Mesenchymal stem cell (in vitro differentiated cells and primary cell): ENCODE measurements at regions not wholly inside any gene's neighbourhood (a gene's known extent, or its start where the extent isn't known, plus 50 kb on each side); places are given as distances from the start of the nearest gene placed in this dataset.

Experiments used
- DNase-seq: peaks from one replicate; pipeline ENCODE4 v3.0.0-alpha.2; 2013
- H2AFZ ChIP-seq: one replicate; pipeline ENCODE4 v1.6.1; 2013; ENCODE audit warnings: low read depth, mild to moderate bottlenecking, control low read depth, inconsistent platforms, low read length, moderate library complexity
- H2AK5ac ChIP-seq: 2 replicates; pipeline ENCODE4 v1.6.1; 2013; ENCODE audit warnings: low read length, moderate library complexity, mild to moderate bottlenecking, inconsistent platforms; ENCODE audit not compliant: severe bottlenecking
- H2BK120ac ChIP-seq: one replicate; pipeline ENCODE4 v1.6.1; 2013; ENCODE audit warnings: low read depth, mild to moderate bottlenecking, inconsistent platforms, low read length, moderate library complexity
- H2BK12ac ChIP-seq, 2 experiments: one replicate each; pipeline ENCODE4 v1.6.1; 2013; ENCODE audit warnings: inconsistent platforms in 2 of 2, low read length in 2 of 2, mild to moderate bottlenecking in 2 of 2, moderate library complexity in 2 of 2, control low read depth in 1 of 2
- H2BK15ac ChIP-seq: one replicate; pipeline ENCODE4 v1.6.1; 2013; ENCODE audit warnings: mild to moderate bottlenecking, low read depth, inconsistent platforms; ENCODE audit not compliant: poor library complexity, severe bottlenecking
- H2BK5ac ChIP-seq: 2 replicates; pipeline ENCODE4 v1.6.1; 2013; ENCODE audit warnings: low read depth, mild to moderate bottlenecking, low read length, control low read depth, inconsistent platforms; ENCODE audit not compliant: poor library complexity, severe bottlenecking
- H3K14ac ChIP-seq, 2 experiments: one replicate each; pipeline ENCODE4 v1.6.1; 2013; ENCODE audit warnings: inconsistent platforms in 2 of 2, low read length in 2 of 2, control low read depth in 1 of 2, mild to moderate bottlenecking in 1 of 2, moderate library complexity in 1 of 2
- H3K18ac ChIP-seq, 2 experiments: one replicate each; pipeline ENCODE4 v1.6.1; 2013; ENCODE audit warnings: inconsistent platforms in 2 of 2, low read length in 2 of 2, control low read depth in 1 of 2, low read depth in 1 of 2, mild to moderate bottlenecking in 1 of 2
- H3K23ac ChIP-seq, 2 experiments: one replicate each; pipeline ENCODE4 v1.6.1; 2013; ENCODE audit warnings: inconsistent platforms in 2 of 2, low read length in 2 of 2, mild to moderate bottlenecking in 2 of 2, moderate library complexity in 2 of 2, control low read depth in 1 of 2
- H3K27ac ChIP-seq: 2 replicates; pipeline ENCODE4 v1.5.1; 2013; ENCODE audit warnings: mild to moderate bottlenecking, moderate library complexity, low read length, control low read depth, inconsistent platforms; ENCODE audit not compliant: poor library complexity, severe bottlenecking
- H3K27me3 ChIP-seq, 2 experiments: 2 replicates each; pipeline versions ENCODE4 v1.6.1 to v1.7.0; 2013; ENCODE audit warnings: low read length in 2 of 2, mild to moderate bottlenecking in 2 of 2, moderate library complexity in 2 of 2, control low read depth in 1 of 2, inconsistent platforms in 1 of 2; ENCODE audit not compliant: control insufficient read depth in 1 of 2, insufficient read depth in 1 of 2
- H3K36me3 ChIP-seq, 2 experiments: 2 replicates each; pipeline versions ENCODE4 v1.6.1 to v1.7.0; 2013; ENCODE audit warnings: low read length in 2 of 2, control low read depth in 1 of 2, inconsistent platforms in 1 of 2, low read depth in 1 of 2, mild to moderate bottlenecking in 1 of 2; ENCODE audit not compliant: insufficient read depth in 2 of 2, control insufficient read depth in 1 of 2
- H3K4ac ChIP-seq, 2 experiments: one replicate each; pipeline ENCODE4 v1.6.1; 2013; ENCODE audit warnings: inconsistent platforms in 2 of 2, low read length in 2 of 2, mild to moderate bottlenecking in 2 of 2, moderate library complexity in 2 of 2, control low read depth in 1 of 2, low read depth in 1 of 2
- H3K4me1 ChIP-seq: 2 replicates; pipeline ENCODE4 v1.6.1; 2013; ENCODE audit warnings: low read depth, low read length, control low read depth; ENCODE audit not compliant: control insufficient read depth, insufficient read depth
- H3K4me2 ChIP-seq: 2 replicates; pipeline ENCODE4 v1.6.1; 2013; ENCODE audit warnings: low read length, mild to moderate bottlenecking, inconsistent platforms; ENCODE audit not compliant: poor library complexity, severe bottlenecking
- H3K4me3 ChIP-seq, 2 experiments: 2 replicates each; pipeline versions ENCODE4 v1.5.1 to v1.7.0; 2013; ENCODE audit warnings: low read length in 2 of 2, mild to moderate bottlenecking in 2 of 2, control low read depth in 1 of 2, low read depth in 1 of 2; ENCODE audit not compliant: insufficient read depth in 1 of 2
- H3K79me1 ChIP-seq: replicated peaks from 2 replicates; pipeline ENCODE4 v1.6.1; 2013; ENCODE audit warnings: mild to moderate bottlenecking, control low read depth, low read length, inconsistent platforms; ENCODE audit not compliant: poor library complexity, severe bottlenecking
- H3K9ac ChIP-seq: 2 replicates; pipeline ENCODE4 v1.7.0; 2013; ENCODE audit warnings: mild to moderate bottlenecking, low read length, moderate library complexity
- H3K9me3 ChIP-seq: 2 replicates; pipeline ENCODE4 v1.7.0; 2013; ENCODE audit warnings: mild to moderate bottlenecking, low read length; ENCODE audit not compliant: control insufficient read depth
- H4K8ac ChIP-seq: one replicate; pipeline ENCODE4 v1.6.1; 2013; ENCODE audit warnings: inconsistent platforms, mild to moderate bottlenecking, low read length, moderate library complexity
- H4K91ac ChIP-seq: one replicate; pipeline ENCODE4 v1.6.1; 2013; ENCODE audit warnings: mild to moderate bottlenecking, low read length, inconsistent platforms
- WGBS: methylation state at CpG from one replicate; pipeline ENCODE4 v1.1.7; 2013; ENCODE audit warnings: mixed read lengths; 5-methylcytosine and 5-hydroxymethylcytosine counted together

GRCh38 chr20:61082720-61083119 is 169.3 kb upstream of the CDH4 start:
- Histone ChIP-seq H4K8ac (no peak overlapping the region), H3K9me3 (peaks cover 3% of the 10 kb centered on the region), H3K14ac (no peak overlapping the region), H4K91ac (no peak overlapping the region), H3K79me1 (no peaks in the 10 kb centered on the region), H3K4me1 (no peaks in the 10 kb centered on the region), H2BK12ac (no peak overlapping the region), H2BK120ac (no peak overlapping the region), H3K27me3 (no peaks in the 10 kb centered on the region), H3K4ac (no peak overlapping the region), H2BK15ac (no peak overlapping the region), H3K23ac (no peak overlapping the region), H3K18ac (no peak overlapping the region), H3K4me2 (no peak overlapping the region), H3K9ac (no peak overlapping the region), H3K36me3 (no peaks in the 10 kb centered on the region), H2AK5ac (no peak overlapping the region), H2AFZ (no peak overlapping the region), H2BK5ac (no peak overlapping the region), H3K27ac (no peak overlapping the region), H3K4me3 (no peak overlapping the region)
- WGBS = 69% methylated on average over 3 of the region's 3 CpGs
- DNase-seq = no peak

GRCh38 chr20:61083431-61083830 is 168.6 kb upstream of the CDH4 start:
- peaks cover 2% of the 10 kb centered on the region for H3K9me3 ChIP-seq
- H3K14ac ChIP-seq = no peak overlapping the region
- H4K8ac ChIP-seq = no peak overlapping the region
- WGBS = 83% methylated on average over 3 of the region's 3 CpGs
- H3K36me3 ChIP-seq = no peaks in the 10 kb centered on the region
- no peak overlapping the region for H2BK12ac ChIP-seq
- H3K18ac ChIP-seq = no peak overlapping the region
- DNase-seq = no peak
- H2AFZ ChIP-seq = no peak overlapping the region
- no peak overlapping the region for H3K27ac ChIP-seq
- no peak overlapping the region for H3K4me2 ChIP-seq
- H2BK120ac ChIP-seq = no peak overlapping the region
- no peak overlapping the region for H3K23ac ChIP-seq
- H4K91ac ChIP-seq = no peak overlapping the region
- no peak overlapping the region for H2AK5ac ChIP-seq
- H3K79me1 ChIP-seq = no peaks in the 10 kb centered on the region
- H3K27me3 ChIP-seq = no peaks in the 10 kb centered on the region
- H2BK5ac ChIP-seq = no peak overlapping the region
- no peak overlapping the region for H2BK15ac ChIP-seq
- no peak overlapping the region for H3K4ac ChIP-seq
- no peaks in the 10 kb centered on the region for H3K4me1 ChIP-seq
- H3K9ac ChIP-seq = no peak overlapping the region
- no peak overlapping the region for H3K4me3 ChIP-seq

- WGBS = no CpG with 5 or more reads among the region's 1 CpG
- no peaks in the 10 kb centered on the region for H3K79me1 ChIP-seq
- no peak overlapping the region for H2AFZ ChIP-seq
- no peak overlapping the region for H3K4ac ChIP-seq
- H3K4me1 ChIP-seq = no peaks in the 10 kb centered on the region
- H3K27me3 ChIP-seq = no peaks in the 10 kb centered on the region
- no peak for DNase-seq
- no peak overlapping the region for H3K9ac ChIP-seq
- no peak overlapping the region for H3K4me3 ChIP-seq
- no peak overlapping the region for H3K4me2 ChIP-seq
- no peak overlapping the region for H3K18ac ChIP-seq
- no peak overlapping the region for H2BK5ac ChIP-seq
- no peak overlapping the region for H2BK120ac ChIP-seq
- no peaks in the 10 kb centered on the region for H3K36me3 ChIP-seq
- H3K27ac ChIP-seq = no peak overlapping the region
- no peak overlapping the region for H2AK5ac ChIP-seq
- no peak overlapping the region for H4K8ac ChIP-seq
- peaks cover 2% of the 10 kb centered on the region for H3K9me3 ChIP-seq
- no peak overlapping the region for H2BK12ac ChIP-seq
- H4K91ac ChIP-seq = no peak overlapping the region
- H3K23ac ChIP-seq = no peak overlapping the region
- no peak overlapping the region for H2BK15ac ChIP-seq
- no peak overlapping the region for H3K14ac ChIP-seq
Measured at GRCh38 chr20:61086031-61086430, 166.0 kb upstream of the CDH4 start.

- no peak for DNase-seq
- no peak overlapping the region for H3K4me2 ChIP-seq
- H3K9me3 ChIP-seq = peaks cover 24% of the 10 kb centered on the region
- no peak overlapping the region for H2AK5ac ChIP-seq
- no peaks in the 10 kb centered on the region for H3K27me3 ChIP-seq
- WGBS = 45% methylated on average over 7 of the region's 7 CpGs
- H2AFZ ChIP-seq = no peak overlapping the region
- no peak overlapping the region for H3K4me3 ChIP-seq
- H3K36me3 ChIP-seq = no peaks in the 10 kb centered on the region
- H3K27ac ChIP-seq = no peak overlapping the region
- no peak overlapping the region for H3K9ac ChIP-seq
- H3K4me1 ChIP-seq = no peaks in the 10 kb centered on the region
- H3K79me1 ChIP-seq = no peaks in the 10 kb centered on the region
- no peak overlapping the region for H2BK15ac ChIP-seq
- no peak overlapping the region for H3K4ac ChIP-seq
- H3K18ac ChIP-seq = no peak overlapping the region
- no peak overlapping the region for H3K23ac ChIP-seq
- no peak overlapping the region for H2BK5ac ChIP-seq
- no peak overlapping the region for H2BK120ac ChIP-seq
- no peak overlapping the region for H3K14ac ChIP-seq
- no peak overlapping the region for H4K91ac ChIP-seq
- no peak overlapping the region for H4K8ac ChIP-seq
- no peak overlapping the region for H2BK12ac ChIP-seq
Measured at GRCh38 chr20:61090541-61090940, 161.5 kb upstream of the CDH4 start.
